Peyer's patch (tissue), 4 donors: ENCODE measurements at regions not wholly inside any gene's neighbourhood (a gene's known extent, or its start where the extent isn't known, plus 50 kb on each side); places are given as distances from the start of the nearest gene placed in this dataset.
A peak's percentile ranks its signal among the peaks of the same experiment; 100 is the strongest.

ENCODE experiments used
- DNase-seq, 3 donors: peaks; one replicate each; pipeline ENCODE4 v3.0.0-alpha.2; 2017 to 2019
- H3K27ac ChIP-seq, 4 donors: fragments of 200-600 bp; sonication (generic); one replicate each; pipeline ENCODE4 v1.5.1; 2016 to 2019
- H3K27me3 ChIP-seq, 2 donors: fragments of 200-600 bp; sonication (generic); one replicate each; pipeline ENCODE4 v1.5.1; 2019
- H3K36me3 ChIP-seq, 3 donors: fragments of 200-600 bp; sonication (generic); one replicate each; pipeline ENCODE4 v1.5.1; 2016 to 2019
- H3K4me1 ChIP-seq, 4 donors: fragments of 200-600 bp; sonication (generic); one replicate each; pipeline ENCODE4 v1.5.1; 2016 to 2019
- H3K4me3 ChIP-seq, 4 donors: fragments of 200-600 bp; sonication (generic); 1 replicate in 3 of 4; 2 replicates in 1 of 4; pipeline ENCODE4 v1.5.1; 2016 to 2019; ENCODE audit warnings: mild to moderate bottlenecking in 1 of 4
- H3K9me3 ChIP-seq, 4 donors: fragments of 200-600 bp; sonication (generic); one replicate each; pipeline ENCODE4 v1.5.1; 2016 to 2019; ENCODE audit warnings: mild to moderate bottlenecking in 1 of 4
- CTCF ChIP-seq, 6 experiments: fragments of 450-650 bp in 4 of 6; fragments of 200-600 bp in 2 of 6; sonication (generic) in 1 of 6; IDR thresholded peaks; one replicate each; pipeline ENCODE4 v1.5.1; 2017 to 2019; ENCODE audit warnings: antibody characterized with exemption in 6 of 6, mild to moderate bottlenecking in 3 of 6, moderate library complexity in 1 of 6
- POLR2A ChIP-seq, 2 donors: fragments of 450-650 bp; IDR thresholded peaks; one replicate each; pipeline ENCODE4 v1.5.1; 2017; ENCODE audit warnings: antibody characterized with exemption in 2 of 2, mild to moderate bottlenecking in 2 of 2, moderate library complexity in 2 of 2

GRCh38 chrX:51437521-51437920 is 58.9 kb downstream of the NUDT11 start:
- H3K27me3 ChIP-seq, result no peaks in the 10 kb centered on the region
- H3K36me3 ChIP-seq, result no peaks in the 10 kb centered on the region
- no peak overlapping the region for H3K27ac ChIP-seq
- TF ChIP-seq POLR2A (IDR thresholded peaks at IDR 0.05) (no peak), CTCF (IDR thresholded peaks at IDR 0.05) (no peak)
- DNase-seq, result no peak
- H3K4me1 ChIP-seq, result no peaks in the 10 kb centered on the region
- no peaks in the 10 kb centered on the region for H3K9me3 ChIP-seq
- no peak overlapping the region for H3K4me3 ChIP-seq

- Histone ChIP-seq H3K4me1 (no peaks in the 10 kb centered on the region), H3K27ac (no peak overlapping the region), H3K9me3 (no peaks in the 10 kb centered on the region), H3K4me3 (no peak overlapping the region), H3K36me3 (no peaks in the 10 kb centered on the region), H3K27me3 (no peaks in the 10 kb centered on the region)
- TF ChIP-seq CTCF (IDR thresholded peaks at IDR 0.05), result no peak
- TF ChIP-seq POLR2A (IDR thresholded peaks at IDR 0.05), result no peak
- no peak for DNase-seq
These were observed 61.3 kb downstream of the NUDT11 start for GRCh38 chrX:51435101-51435500.

- no peak for TF ChIP-seq POLR2A (IDR thresholded peaks at IDR 0.05)
- no peak for TF ChIP-seq CTCF (IDR thresholded peaks at IDR 0.05)
- H3K4me3 ChIP-seq, result no peak overlapping the region
- no peak for DNase-seq
- H3K27ac ChIP-seq, result no peak overlapping the region
- H3K9me3 ChIP-seq, result no peaks in the 10 kb centered on the region
- H3K36me3 ChIP-seq, result no peaks in the 10 kb centered on the region
- H3K27me3 ChIP-seq, result no peaks in the 10 kb centered on the region
- no peaks in the 10 kb centered on the region for H3K4me1 ChIP-seq
These were observed 74.3 kb downstream of the NUDT11 start for GRCh38 chrX:51421972-51422597.

GRCh38 chrX:51420610-51421009 is 75.8 kb downstream of the NUDT11 start:
- peak in 1 of 3 donors; percentile 20 for DNase-seq
- H3K9me3 ChIP-seq, result no peaks in the 10 kb centered on the region
- no peak overlapping the region for H3K4me3 ChIP-seq
- TF ChIP-seq POLR2A (IDR thresholded peaks at IDR 0.05) (no peak), CTCF (IDR thresholded peaks at IDR 0.05) (peak; percentile 30 to 55 (median 46))
- H3K27me3 ChIP-seq, result no peaks in the 10 kb centered on the region
- no peak overlapping the region for H3K27ac ChIP-seq
- H3K4me1 ChIP-seq, result no peaks in the 10 kb centered on the region
- H3K36me3 ChIP-seq, result no peaks in the 10 kb centered on the region

- no peaks in the 10 kb centered on the region for H3K27me3 ChIP-seq
- TF ChIP-seq CTCF (IDR thresholded peaks at IDR 0.05), result no peak
- no peak for TF ChIP-seq POLR2A (IDR thresholded peaks at IDR 0.05)
These were observed 75.8 kb downstream of the NUDT10 start for GRCh38 chrX:51408462-51408861.

More at GRCh38 chrX:51408462-51408861, 75.8 kb downstream of the NUDT10 start:
- Histone ChIP-seq H3K36me3 (no peaks in the 10 kb centered on the region), H3K4me1 (no peaks in the 10 kb centered on the region), H3K4me3 (no peak overlapping the region), H3K27ac (no peak overlapping the region), H3K9me3 (no peaks in the 10 kb centered on the region)
- DNase-seq, result no peak
